K562 (cell line): ENCODE measurements at regions not wholly inside any gene's neighbourhood (a gene's known extent, or its start where the extent isn't known, plus 50 kb on each side); places are given as distances from the start of the nearest gene placed in this dataset.

Experiments used
- FOXM1 ChIP-seq, 2 experiments: fragments of 450-650 bp in 1 of 2; sonication (generic) in 1 of 2; formaldehyde crosslinking in 1 of 2; IDR thresholded peaks; 2 replicates each; pipeline versions ENCODE4 v1.6.1 to v1.9.0; 2017 to 2022; ENCODE audit warnings: low read depth in 2 of 2, mild to moderate bottlenecking in 2 of 2, missing genetic modification reagents in 1 of 2, moderate library complexity in 1 of 2
- TF ChIP-seq, protein P1 (sequence below), 2 experiments: IDR thresholded peaks in 1 of 2; conservative IDR thresholded peaks in 1 of 2; 2 replicates each; pipeline ENCODE4 v1.6.1; 2016; ENCODE audit warnings: low read depth in 2 of 2, mild to moderate bottlenecking in 1 of 2, missing compliant biosample characterization in 1 of 2, missing genetic modification characterization in 1 of 2, moderate library complexity in 1 of 2

DNA sequence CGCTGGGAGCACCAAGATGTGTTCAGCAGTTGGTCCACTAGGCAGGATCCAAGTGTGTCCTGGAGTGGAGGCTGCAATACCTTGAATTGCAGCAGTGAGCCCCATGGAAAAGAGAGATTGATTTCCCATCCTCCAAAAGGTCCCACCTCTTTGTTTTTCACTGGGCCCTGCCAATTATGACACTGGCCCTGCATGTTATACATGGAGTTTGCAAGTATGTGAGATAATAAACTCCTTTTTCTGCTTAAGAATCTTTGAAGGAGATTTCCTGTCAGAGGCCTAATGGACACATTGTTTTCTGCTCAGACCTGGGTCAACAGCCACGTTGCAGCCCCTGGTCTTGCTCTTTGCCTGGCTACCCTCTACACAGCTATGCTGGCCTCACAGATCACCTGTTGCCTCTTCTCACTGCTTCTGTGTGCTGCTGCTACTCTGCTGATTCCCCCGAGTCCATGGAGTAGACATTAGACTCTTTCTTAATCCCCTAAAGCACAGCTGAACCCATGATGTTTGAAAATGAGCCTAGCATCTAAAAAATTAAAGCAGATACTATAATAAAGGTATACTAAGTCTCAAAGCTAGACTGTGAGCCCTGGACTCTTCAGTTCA, 341.9 kb upstream of the CDH11 start:
- TF ChIP-seq, protein P1, sequence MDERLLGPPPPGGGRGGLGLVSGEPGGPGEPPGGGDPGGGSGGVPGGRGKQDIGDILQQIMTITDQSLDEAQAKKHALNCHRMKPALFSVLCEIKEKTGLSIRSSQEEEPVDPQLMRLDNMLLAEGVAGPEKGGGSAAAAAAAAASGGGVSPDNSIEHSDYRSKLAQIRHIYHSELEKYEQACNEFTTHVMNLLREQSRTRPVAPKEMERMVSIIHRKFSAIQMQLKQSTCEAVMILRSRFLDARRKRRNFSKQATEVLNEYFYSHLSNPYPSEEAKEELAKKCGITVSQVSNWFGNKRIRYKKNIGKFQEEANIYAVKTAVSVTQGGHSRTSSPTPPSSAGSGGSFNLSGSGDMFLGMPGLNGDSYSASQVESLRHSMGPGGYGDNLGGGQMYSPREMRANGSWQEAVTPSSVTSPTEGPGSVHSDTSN (CRISPR knock-in tag; IDR thresholded peaks at IDR 0.05; ENCODE audit: low read depth): no peak
- TF ChIP-seq, protein P1 (tag; conservative IDR thresholded peaks at IDR 0.05; ENCODE audit: low read depth): no peak
- TF ChIP-seq FOXM1 (IDR thresholded peaks at IDR 0.05; ENCODE audit: low read depth): no peak
- no peak for TF ChIP-seq FOXM1 (CRISPR knock-in tag; IDR thresholded peaks at IDR 0.05; ENCODE audit: low read depth)
